Ectodermal cell (in vitro differentiated cells): ENCODE measurements at regions not wholly inside any gene's neighbourhood (a gene's known extent, or its start where the extent isn't known, plus 50 kb on each side); places are given as distances from the start of the nearest gene placed in this dataset.
"Not testable (repeated sequence)": the region's sequence is repeated elsewhere in the genome, so short reads cannot be mapped to it uniquely, and the experiment has no call there.

Source experiments
- H3K27ac ChIP-seq: 2 replicates; pipeline ENCODE4 v1.7.0; 2013; ENCODE audit warnings: mild to moderate bottlenecking, low read depth, low read length; ENCODE audit not compliant: insufficient read depth, poor library complexity, severe bottlenecking
- H3K27me3 ChIP-seq: 2 replicates; pipeline ENCODE4 v1.7.0; 2013; ENCODE audit warnings: mild to moderate bottlenecking, low read length; ENCODE audit not compliant: insufficient read depth, control insufficient read depth, poor library complexity, severe bottlenecking
- H3K36me3 ChIP-seq: one replicate; pipeline ENCODE4 v1.7.0; 2013; ENCODE audit warnings: low read length; ENCODE audit not compliant: control insufficient read depth, insufficient read depth
- H3K4me1 ChIP-seq: one replicate; pipeline ENCODE4 v1.7.0; 2013; ENCODE audit warnings: low read length; ENCODE audit not compliant: control insufficient read depth, insufficient read depth
- H3K4me3 ChIP-seq: 2 replicates; pipeline ENCODE4 v1.7.0; 2013; ENCODE audit warnings: low read depth, low read length, control low read depth; ENCODE audit not compliant: insufficient read depth
- H3K9me3 ChIP-seq: 2 replicates; pipeline ENCODE4 v1.7.0; 2013; ENCODE audit warnings: mild to moderate bottlenecking, low read length, moderate library complexity; ENCODE audit not compliant: control insufficient read depth
- WGBS, 2 experiments: methylation state at CpG; one replicate each; pipeline ENCODE4 v1.1.7; 2013; ENCODE audit warnings: missing lambda C conversion rate in 2 of 2; 5-methylcytosine and 5-hydroxymethylcytosine counted together

DNA sequence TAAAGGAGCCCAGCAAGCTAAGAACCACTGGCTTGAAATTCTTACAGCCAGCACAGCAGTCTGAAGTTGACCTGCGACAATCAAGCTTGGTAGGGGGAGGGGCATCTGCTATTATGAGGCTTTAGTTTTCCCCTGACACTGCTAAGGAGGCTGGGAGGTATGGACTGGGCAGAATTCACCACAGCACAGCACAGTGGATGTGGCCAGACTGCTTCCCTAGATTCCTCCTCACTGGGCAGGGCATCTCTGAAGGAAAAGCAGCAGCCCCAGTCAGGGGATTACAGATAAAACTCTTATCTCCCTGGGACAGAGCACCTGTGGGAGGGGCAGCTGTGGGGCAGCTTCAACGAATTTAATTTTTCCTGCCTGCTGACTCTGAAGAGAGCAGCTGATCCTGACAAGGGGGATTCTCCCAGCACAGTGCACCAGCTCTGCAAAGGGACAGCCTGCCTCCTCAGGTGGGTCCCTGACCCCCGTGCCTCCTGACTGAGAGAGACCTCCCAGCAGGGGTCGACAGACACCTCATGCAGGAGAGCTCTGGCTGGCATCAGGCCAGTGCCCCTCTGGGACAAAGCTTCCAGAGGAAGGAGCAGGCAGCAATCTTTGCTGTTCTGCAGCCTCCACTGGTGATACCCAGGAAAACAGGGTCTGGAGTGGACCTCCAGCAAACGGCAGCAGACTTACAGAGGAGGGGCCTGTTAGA lies 71.6 kb upstream of the CARMIL1 start:
- 49 to 54% methylated on average over 5 of the region's 5 CpGs for WGBS, 2 experiments
- H3K27me3 ChIP-seq, H3K4me3 ChIP-seq, H3K9me3 ChIP-seq, H3K27ac ChIP-seq, H3K4me1 ChIP-seq, H3K36me3 ChIP-seq: not testable (repeated sequence)

DNA sequence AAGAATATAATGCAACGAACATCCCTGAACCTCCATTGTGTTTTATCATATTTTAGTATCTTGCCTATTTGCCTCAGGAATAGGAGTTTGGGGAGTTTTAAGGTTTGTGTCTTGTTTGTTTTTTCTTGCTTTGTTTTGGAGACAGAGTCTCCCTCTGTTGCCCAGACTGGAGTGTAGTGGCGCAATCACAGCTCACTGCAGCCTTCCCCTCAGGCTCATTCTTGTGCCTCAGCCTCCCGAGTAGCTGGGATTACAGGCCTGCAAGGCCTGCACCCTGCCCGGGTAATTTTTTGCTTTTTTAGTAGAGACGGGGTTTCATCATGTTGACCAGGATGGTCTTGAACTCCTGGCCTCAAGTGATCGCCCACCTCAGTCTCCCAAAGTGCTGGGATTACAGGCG lies 63.3 kb upstream of the CARMIL1 start:
- Histone ChIP-seq H3K9me3 (no peaks in the 10 kb centered on the region), H3K27me3 (no peaks in the 10 kb centered on the region), H3K27ac (no peak overlapping the region), H3K4me3 (no peak overlapping the region), H3K36me3 (no peaks in the 10 kb centered on the region), H3K4me1 (peaks cover 2% of the 10 kb centered on the region)
- 93 to 96% methylated on average over 6 to 7 of the region's 7 CpGs for WGBS, 2 experiments

DNA sequence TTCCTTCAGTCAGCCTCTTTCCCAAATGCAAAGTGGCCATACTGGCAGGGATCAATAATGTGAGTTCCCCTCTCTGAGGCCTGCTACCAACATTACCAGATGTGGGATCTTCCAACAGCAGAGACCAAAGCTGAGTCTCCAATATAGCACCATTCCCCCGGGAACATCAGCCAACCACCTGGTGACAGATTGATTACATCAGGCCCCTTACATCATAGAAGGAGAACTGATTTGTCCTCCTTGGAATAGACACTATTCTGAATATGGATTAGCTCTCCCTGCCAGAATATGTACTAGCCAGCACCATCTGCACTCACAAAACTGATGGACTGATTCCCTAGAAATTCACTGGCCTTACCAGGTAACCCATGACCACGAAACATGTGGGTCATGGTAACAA lies 61.9 kb upstream of the CARMIL1 start:
- no peaks in the 10 kb centered on the region for H3K27me3 ChIP-seq
- no peaks in the 10 kb centered on the region for H3K9me3 ChIP-seq
- no peak overlapping the region for H3K4me3 ChIP-seq
- 88 to 93% methylated on average over 2 of the region's 2 CpGs for WGBS, 2 experiments
- H3K4me1 ChIP-seq = peaks cover 2% of the 10 kb centered on the region
- H3K36me3 ChIP-seq = no peaks in the 10 kb centered on the region
- H3K27ac ChIP-seq = no peak overlapping the region

DNA sequence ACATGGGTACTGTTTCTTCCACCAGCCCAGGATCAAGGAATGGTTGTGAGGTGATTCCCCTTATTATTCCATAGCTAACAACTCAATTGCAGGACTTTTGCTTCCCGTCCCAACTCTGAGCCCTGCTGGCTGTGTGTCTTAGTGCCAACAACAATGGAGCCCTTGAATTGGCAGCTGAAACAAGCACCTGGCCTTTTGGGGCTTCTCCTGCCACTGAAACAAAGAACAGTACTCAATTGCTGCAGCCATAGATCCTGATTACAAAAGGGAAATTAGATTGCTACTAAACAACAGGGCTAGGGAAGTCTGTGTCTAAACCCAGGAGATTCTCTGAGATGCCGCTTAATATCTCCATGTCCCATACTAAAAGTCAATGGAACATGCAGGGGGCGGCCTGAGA lies 61.3 kb upstream of the CARMIL1 start:
- WGBS, 2 experiments = 78 to 83% methylated on average over 3 of the region's 3 CpGs
- Histone ChIP-seq H3K27ac (no peak overlapping the region), H3K36me3 (no peaks in the 10 kb centered on the region), H3K27me3 (no peaks in the 10 kb centered on the region), H3K9me3 (no peaks in the 10 kb centered on the region), H3K4me1 (peaks cover 2% of the 10 kb centered on the region), H3K4me3 (no peak overlapping the region)

DNA sequence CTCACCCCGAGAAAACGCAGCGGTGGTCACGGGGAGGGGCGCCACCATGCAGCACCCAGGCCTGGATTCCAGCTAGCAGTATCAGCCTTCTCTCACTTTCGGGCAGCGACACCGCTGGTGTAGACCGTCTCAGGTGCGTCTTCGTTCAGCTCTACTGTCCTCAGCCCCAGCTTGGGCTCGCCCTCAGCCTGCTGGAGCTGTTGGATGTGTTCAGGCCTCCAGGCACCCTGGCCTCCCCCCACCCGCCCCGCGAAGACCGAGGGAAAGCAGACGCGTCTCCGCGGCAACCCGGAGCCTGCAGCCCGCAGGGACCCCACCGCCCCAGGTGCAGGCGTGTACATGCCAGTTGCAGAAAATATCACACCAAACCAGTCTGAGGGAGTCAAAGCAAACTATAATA lies 60.8 kb upstream of the CARMIL1 start:
- no peaks in the 10 kb centered on the region for H3K36me3 ChIP-seq
- whole genome bisulfite sequencing, 2 experiments = 95% methylated on average over 24 of the region's 24 CpGs
- H3K4me3 ChIP-seq = no peak overlapping the region
- H3K9me3 ChIP-seq = no peaks in the 10 kb centered on the region
- peaks cover 2% of the 10 kb centered on the region for H3K4me1 ChIP-seq
- H3K27ac ChIP-seq = no peak overlapping the region
- H3K27me3 ChIP-seq = no peaks in the 10 kb centered on the region

DNA sequence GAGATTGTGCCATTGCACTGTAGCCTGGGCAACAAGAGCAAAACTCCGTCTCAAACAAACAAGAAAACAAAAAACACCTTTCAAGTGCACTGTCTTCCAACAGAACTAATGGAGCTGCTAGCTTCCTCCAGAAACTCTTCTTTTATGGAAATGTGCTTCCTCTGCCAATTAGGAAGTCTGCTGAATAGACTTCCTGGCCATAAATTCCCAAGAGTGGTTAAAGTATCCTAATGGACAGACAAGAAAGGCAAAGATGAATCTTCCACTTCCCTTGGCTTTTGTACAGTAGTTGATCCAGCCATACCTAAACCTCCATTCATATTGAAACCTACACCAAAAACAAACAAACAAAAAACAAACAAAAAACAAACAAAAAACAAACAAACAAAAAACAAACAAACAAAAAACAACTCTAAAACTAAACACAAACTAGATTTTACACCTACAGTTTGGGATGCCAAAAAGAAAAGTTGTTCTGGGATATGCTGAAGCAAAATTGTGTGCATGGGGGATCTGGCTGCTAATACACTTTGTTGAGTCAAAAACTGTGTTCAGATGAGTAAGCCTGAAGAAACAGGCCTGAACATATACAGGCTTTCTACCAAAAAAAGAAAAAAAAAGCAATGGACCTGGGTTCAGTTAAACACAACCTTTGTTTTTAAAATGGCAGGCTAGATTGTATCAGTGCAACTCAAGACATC lies 59.8 kb upstream of the CARMIL1 start:
- no peaks in the 10 kb centered on the region for H3K9me3 ChIP-seq
- H3K36me3 ChIP-seq = no peaks in the 10 kb centered on the region
- H3K4me3 ChIP-seq = no peak overlapping the region
- 0% methylated on average over 1 of the region's 1 CpG for WGBS, 2 experiments
- no peaks in the 10 kb centered on the region for H3K27me3 ChIP-seq
- H3K27ac ChIP-seq = no peak overlapping the region
- peaks cover 2% of the 10 kb centered on the region for H3K4me1 ChIP-seq

DNA sequence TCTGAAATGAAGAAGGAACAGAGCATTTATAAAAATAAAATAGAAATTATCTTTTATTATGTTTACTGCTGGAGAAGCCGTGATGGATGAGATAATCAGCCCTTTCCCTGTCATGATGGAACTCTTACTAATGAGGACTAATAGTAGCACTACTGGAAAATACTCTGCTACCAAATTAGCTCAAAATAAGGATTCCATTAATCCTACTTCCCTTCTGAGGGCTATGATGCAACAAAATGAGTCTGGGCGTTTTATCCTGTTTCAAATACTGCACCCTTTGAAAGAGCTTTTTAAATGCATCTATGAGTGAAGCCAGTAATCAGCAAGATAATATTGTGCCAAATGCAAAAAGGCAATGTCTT lies 59.3 kb upstream of the CARMIL1 start:
- 85 to 91% methylated on average over 2 of the region's 2 CpGs for WGBS, 2 experiments
- Histone ChIP-seq H3K4me3 (no peak overlapping the region), H3K4me1 (peaks cover 2% of the 10 kb centered on the region), H3K36me3 (no peaks in the 10 kb centered on the region), H3K27ac (no peak overlapping the region), H3K9me3 (no peaks in the 10 kb centered on the region), H3K27me3 (no peaks in the 10 kb centered on the region)

DNA sequence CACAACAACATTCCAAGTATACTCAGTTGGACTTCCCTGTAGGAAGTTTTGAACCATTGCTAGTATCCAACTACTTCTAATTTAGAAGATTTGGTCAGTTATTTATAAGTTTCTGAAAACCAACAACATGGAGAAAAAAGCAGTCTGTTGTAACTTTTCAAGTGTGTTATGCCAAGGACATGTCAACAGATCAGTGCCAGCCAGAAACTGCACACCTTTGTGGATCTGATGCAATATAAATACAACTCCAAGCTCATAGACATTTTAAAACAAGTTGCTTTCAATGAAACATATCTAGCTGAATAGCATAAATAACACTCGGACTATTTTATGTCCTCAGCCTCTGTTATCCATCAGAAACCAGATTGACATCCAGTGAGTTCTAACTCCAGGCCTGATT lies 58.3 kb upstream of the CARMIL1 start:
- H3K4me3 ChIP-seq = no peak overlapping the region
- H3K27me3 ChIP-seq = no peaks in the 10 kb centered on the region
- WGBS, 2 experiments = 85 to 87% methylated on average over 1 of the region's 1 CpG
- H3K27ac ChIP-seq = no peak overlapping the region
- peaks cover 2% of the 10 kb centered on the region for H3K4me1 ChIP-seq
- H3K36me3 ChIP-seq = no peaks in the 10 kb centered on the region
- no peaks in the 10 kb centered on the region for H3K9me3 ChIP-seq

DNA sequence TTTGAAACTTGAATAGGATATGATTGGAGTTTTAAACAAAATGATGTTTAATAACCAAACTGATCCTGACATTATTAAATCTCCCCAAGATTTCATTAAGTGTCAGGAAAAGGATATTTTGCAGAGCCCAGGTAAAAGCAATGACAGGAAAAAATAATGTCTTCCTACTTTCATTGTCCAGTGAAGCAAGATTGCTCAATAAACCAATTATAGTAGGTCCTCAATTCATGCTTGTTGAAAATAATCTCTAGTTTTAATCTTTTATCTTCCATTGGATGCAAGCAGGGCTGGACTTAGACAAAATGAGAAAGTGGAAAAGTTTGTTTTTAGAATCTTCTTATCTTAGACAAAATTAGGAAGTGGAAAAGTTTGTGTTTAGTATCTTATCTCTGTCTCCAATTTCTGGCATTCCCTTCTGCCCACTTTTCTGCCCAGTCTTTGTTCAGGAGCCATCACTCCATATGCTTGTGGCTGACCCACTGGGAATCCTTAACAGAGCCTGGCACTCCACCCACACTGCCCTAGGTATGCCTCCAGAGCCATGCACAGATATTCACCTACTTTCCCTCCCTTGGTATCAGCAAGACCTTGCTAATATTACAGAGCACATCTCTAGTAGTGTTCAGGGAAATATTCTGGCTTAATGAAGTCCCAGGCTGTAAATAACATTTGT lies 57.0 kb upstream of the CARMIL1 start:
- Histone ChIP-seq H3K27me3 (no peaks in the 10 kb centered on the region), H3K36me3 (no peaks in the 10 kb centered on the region), H3K4me3 (no peak overlapping the region), H3K4me1 (peaks cover 2% of the 10 kb centered on the region), H3K9me3 (no peaks in the 10 kb centered on the region), H3K27ac (no peak overlapping the region)

DNA sequence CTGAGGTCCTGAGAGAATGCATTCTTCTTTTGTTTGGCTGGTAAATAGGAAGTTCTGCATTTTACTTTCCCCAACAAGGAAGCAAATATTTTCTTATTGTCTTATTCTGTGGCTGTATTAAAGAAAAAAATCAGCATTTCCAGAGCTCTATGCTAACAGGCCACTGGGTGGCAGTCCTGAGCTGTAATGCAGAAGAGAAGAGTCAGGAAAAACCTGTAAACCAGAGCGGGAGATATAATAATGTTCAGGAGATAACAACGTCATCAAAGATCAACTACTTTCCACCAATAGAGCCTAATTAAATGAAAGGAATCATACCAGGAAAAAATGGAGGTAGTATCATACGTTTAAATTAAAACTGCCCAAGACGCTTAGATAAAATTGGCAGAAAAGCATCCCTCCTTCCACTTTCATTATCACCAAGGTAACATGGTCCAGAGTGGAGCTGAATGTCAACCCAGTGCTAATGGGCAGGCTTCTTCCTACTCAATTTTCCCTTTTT lies 55.6 kb upstream of the CARMIL1 start:
- Histone ChIP-seq H3K27ac (no peak overlapping the region), H3K4me3 (no peak overlapping the region), H3K27me3 (no peaks in the 10 kb centered on the region), H3K4me1 (no peaks in the 10 kb centered on the region), H3K36me3 (no peaks in the 10 kb centered on the region), H3K9me3 (no peaks in the 10 kb centered on the region)
- 25 to 47% methylated on average over 2 to 4 of the region's 4 CpGs for WGBS, 2 experiments
